Ishikawa (cell line): ENCODE measurements at regions not wholly inside any gene's neighbourhood (a gene's known extent, or its start where the extent isn't known, plus 50 kb on each side); places are given as distances from the start of the nearest gene placed in this dataset.

Source experiments
- CEBPB ChIP-seq: IDR thresholded peaks from 2 replicates; pipeline ENCODE4 v1.6.1; 2012
- CREB1 ChIP-seq: IDR thresholded peaks from 2 replicates; pipeline ENCODE4 v1.6.1; 2012; ENCODE audit warnings: low read depth
- EGR1 ChIP-seq: IDR thresholded peaks from 2 replicates; pipeline ENCODE4 v1.6.1; 2012
- EP300 ChIP-seq: IDR thresholded peaks from 2 replicates; pipeline ENCODE4 v1.6.1; 2012; ENCODE audit warnings: borderline replicate concordance
- FOXM1 ChIP-seq: IDR thresholded peaks from 2 replicates; pipeline ENCODE4 v1.6.1; 2012; ENCODE audit warnings: low read depth, borderline replicate concordance
- MAX ChIP-seq: IDR thresholded peaks from 2 replicates; pipeline ENCODE4 v1.6.1; 2012
- NFIC ChIP-seq: IDR thresholded peaks from 2 replicates; pipeline ENCODE4 v1.6.1; 2012
- RAD21 ChIP-seq: IDR thresholded peaks from 2 replicates; pipeline ENCODE4 v1.6.1; 2012; ENCODE audit warnings: low read depth
- REST ChIP-seq: IDR thresholded peaks from 2 replicates; pipeline ENCODE4 v1.6.1; 2012; ENCODE audit warnings: low read depth, mild to moderate bottlenecking
- TAF1 ChIP-seq: IDR thresholded peaks from 2 replicates; pipeline ENCODE4 v1.6.1; 2012; ENCODE audit warnings: low read depth, mild to moderate bottlenecking
- TCF12 ChIP-seq: IDR thresholded peaks from 2 replicates; pipeline ENCODE4 v1.6.1; 2012; ENCODE audit warnings: low read depth
- TEAD4 ChIP-seq: IDR thresholded peaks from 2 replicates; pipeline ENCODE4 v1.6.1; 2012
- USF1 ChIP-seq: IDR thresholded peaks from 2 replicates; pipeline ENCODE4 v1.6.1; 2012
- YY1 ChIP-seq: IDR thresholded peaks from 2 replicates; pipeline ENCODE4 v1.6.1; 2012; ENCODE audit warnings: low read depth
- ZBTB7A ChIP-seq: IDR thresholded peaks from 2 replicates; pipeline ENCODE4 v1.6.1; 2012; ENCODE audit warnings: low read depth

GRCh38 chr11:130692220-130692619, 224.1 kb downstream of the SNX19 start:
- TF ChIP-seq YY1 (no peak), TEAD4 (no peak), EGR1 (no peak), TAF1 (no peak), EP300 (no peak), RAD21 (no peak), USF1 (no peak), ZBTB7A (no peak), NFIC (no peak)

- TF ChIP-seq TEAD4: no peak
- TF ChIP-seq YY1: no peak
- no peak for TF ChIP-seq NFIC
- TF ChIP-seq ZBTB7A: no peak
- TF ChIP-seq RAD21: no peak
- TF ChIP-seq FOXM1: no peak
- TF ChIP-seq REST: no peak
- no peak for TF ChIP-seq EGR1
- TF ChIP-seq CREB1: no peak
- no peak for TF ChIP-seq CEBPB
- no peak for TF ChIP-seq TCF12
- TF ChIP-seq MAX: no peak
- no peak for TF ChIP-seq EP300
- no peak for TF ChIP-seq USF1
- no peak for TF ChIP-seq TAF1
Observed at GRCh38 chr11:130693543-130693942, 222.7 kb downstream of the SNX19 start.

- no peak for TF ChIP-seq EP300
- TF ChIP-seq TEAD4: no peak
- TF ChIP-seq MAX: no peak
- TF ChIP-seq EGR1: no peak
- TF ChIP-seq CREB1: no peak
- TF ChIP-seq TAF1: no peak
- no peak for TF ChIP-seq NFIC
- no peak for TF ChIP-seq REST
- no peak for TF ChIP-seq TCF12
Observed at GRCh38 chr11:130694488-130695045, 221.7 kb downstream of the SNX19 start.

- TF ChIP-seq YY1: no peak
- TF ChIP-seq USF1: no peak
- no peak for TF ChIP-seq TCF12
- no peak for TF ChIP-seq CREB1
- no peak for TF ChIP-seq EGR1
- TF ChIP-seq MAX: no peak
- no peak for TF ChIP-seq FOXM1
- no peak for TF ChIP-seq CEBPB
- TF ChIP-seq NFIC: no peak
Observed at GRCh38 chr11:130698174-130698573, 218.1 kb downstream of the SNX19 start.

- TF ChIP-seq TAF1 (no peak), EP300 (no peak), RAD21 (no peak), NFIC (no peak), TCF12 (no peak), YY1 (no peak), FOXM1 (no peak), CREB1 (no peak), TEAD4 (no peak), MAX (no peak), EGR1 (no peak), CEBPB (no peak), USF1 (no peak), ZBTB7A (no peak), REST (no peak)
Observed at GRCh38 chr11:130699561-130699960, 216.7 kb downstream of the SNX19 start.
